Endothelial cell (in vitro differentiated cells): ENCODE measurements at regions not wholly inside any gene's neighbourhood (a gene's known extent, or its start where the extent isn't known, plus 50 kb on each side); places are given as distances from the start of the nearest gene placed in this dataset.

Experiments used
- DNase-seq: peaks from one replicate; pipeline ENCODE4 v3.0.0; 2021; ENCODE audit warnings: low spot score
- H3K27ac Mint-ChIP-seq: one replicate; pipeline ENCODE4 v1.8.0; 2021; ENCODE audit warnings: mixed read lengths, inconsistent platforms; ENCODE audit not compliant: unreplicated experiment
- H3K27me3 Mint-ChIP-seq: one replicate; pipeline ENCODE4 v1.8.0; 2021; ENCODE audit warnings: mild to moderate bottlenecking, moderate library complexity, mixed read lengths, inconsistent platforms; ENCODE audit not compliant: unreplicated experiment
- H3K36me3 Mint-ChIP-seq: one replicate; pipeline ENCODE4 v1.8.0; 2021; ENCODE audit warnings: mild to moderate bottlenecking, low read depth, mixed read lengths, inconsistent platforms; ENCODE audit not compliant: unreplicated experiment
- H3K4me1 Mint-ChIP-seq: one replicate; pipeline ENCODE4 v1.8.0; 2021; ENCODE audit warnings: mild to moderate bottlenecking, mixed read lengths, inconsistent platforms; ENCODE audit not compliant: unreplicated experiment
- H3K4me3 Mint-ChIP-seq: one replicate; pipeline ENCODE4 v1.8.0; 2021; ENCODE audit warnings: mild to moderate bottlenecking, mixed read lengths, inconsistent platforms; ENCODE audit not compliant: unreplicated experiment
- H3K9me3 Mint-ChIP-seq: one replicate; pipeline ENCODE4 v1.8.0; 2021; ENCODE audit warnings: mixed read lengths, inconsistent platforms; ENCODE audit not compliant: unreplicated experiment
- TF ChIP-seq, protein P1 (sequence below): fragments of 200-600 bp; sonication (generic); IDR thresholded peaks from one replicate; pipeline ENCODE4 v1.5.0; 2021; ENCODE audit warnings: antibody characterized with exemption; ENCODE audit not compliant: unreplicated experiment

DNA sequence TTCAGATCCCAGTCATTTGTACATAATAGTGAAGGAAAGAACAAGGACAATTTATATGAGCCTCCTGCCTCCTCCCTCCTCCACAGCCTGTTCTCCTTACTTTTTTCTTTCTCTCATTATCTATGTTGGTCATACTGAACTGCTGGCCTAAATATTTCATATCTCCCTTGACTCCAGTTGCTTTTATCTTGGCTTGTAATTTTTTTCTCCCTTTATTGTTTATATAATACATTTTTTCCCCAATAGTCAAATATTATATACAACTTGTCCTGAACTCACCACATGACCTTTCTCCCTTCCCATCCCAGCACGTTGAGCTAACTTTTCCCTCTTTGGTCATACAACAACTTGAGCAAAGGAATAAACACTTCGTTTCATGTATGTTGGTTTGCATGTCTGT is 752.1 kb downstream of the LTN1 start:
- Mint-ChIP-seq H3K27me3 (no peaks in the 10 kb centered on the region), H3K36me3 (no peaks in the 10 kb centered on the region), H3K27ac (no peak overlapping the region), H3K4me3 (no peak overlapping the region), H3K9me3 (no peaks in the 10 kb centered on the region), H3K4me1 (no peaks in the 10 kb centered on the region)
- TF ChIP-seq, protein P1, sequence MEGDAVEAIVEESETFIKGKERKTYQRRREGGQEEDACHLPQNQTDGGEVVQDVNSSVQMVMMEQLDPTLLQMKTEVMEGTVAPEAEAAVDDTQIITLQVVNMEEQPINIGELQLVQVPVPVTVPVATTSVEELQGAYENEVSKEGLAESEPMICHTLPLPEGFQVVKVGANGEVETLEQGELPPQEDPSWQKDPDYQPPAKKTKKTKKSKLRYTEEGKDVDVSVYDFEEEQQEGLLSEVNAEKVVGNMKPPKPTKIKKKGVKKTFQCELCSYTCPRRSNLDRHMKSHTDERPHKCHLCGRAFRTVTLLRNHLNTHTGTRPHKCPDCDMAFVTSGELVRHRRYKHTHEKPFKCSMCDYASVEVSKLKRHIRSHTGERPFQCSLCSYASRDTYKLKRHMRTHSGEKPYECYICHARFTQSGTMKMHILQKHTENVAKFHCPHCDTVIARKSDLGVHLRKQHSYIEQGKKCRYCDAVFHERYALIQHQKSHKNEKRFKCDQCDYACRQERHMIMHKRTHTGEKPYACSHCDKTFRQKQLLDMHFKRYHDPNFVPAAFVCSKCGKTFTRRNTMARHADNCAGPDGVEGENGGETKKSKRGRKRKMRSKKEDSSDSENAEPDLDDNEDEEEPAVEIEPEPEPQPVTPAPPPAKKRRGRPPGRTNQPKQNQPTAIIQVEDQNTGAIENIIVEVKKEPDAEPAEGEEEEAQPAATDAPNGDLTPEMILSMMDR, result no peak
- DNase-seq, result no peak

- no peak for DNase-seq
- H3K27ac Mint-ChIP-seq, result no peak overlapping the region
- H3K27me3 Mint-ChIP-seq, result peaks cover 2% of the 10 kb centered on the region
- no peaks in the 10 kb centered on the region for H3K4me1 Mint-ChIP-seq
- TF ChIP-seq, protein P1, result no peak
- no peak overlapping the region for H3K4me3 Mint-ChIP-seq
- no peaks in the 10 kb centered on the region for H3K9me3 Mint-ChIP-seq
- no peaks in the 10 kb centered on the region for H3K36me3 Mint-ChIP-seq
These were observed 753.3 kb downstream of the LTN1 start for GRCh38 chr21:28239340-28239739.

DNA sequence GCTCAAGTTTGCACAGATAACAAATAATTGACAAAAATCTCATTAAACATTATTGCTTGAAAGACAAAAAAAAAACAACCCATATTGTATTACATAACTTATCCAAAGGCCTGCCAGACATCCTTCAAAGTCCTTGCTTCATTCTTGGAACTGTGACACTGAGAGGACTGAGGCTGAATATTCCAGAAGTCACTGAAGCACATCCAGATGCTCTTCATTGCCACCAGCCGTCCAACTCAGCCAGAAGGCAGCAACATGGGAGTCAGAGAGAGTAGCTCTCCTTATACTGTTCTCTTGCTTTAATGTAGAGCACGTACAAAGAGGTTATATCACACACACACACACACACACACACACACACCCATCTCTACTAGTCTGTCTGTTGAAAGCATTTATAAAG is 755.0 kb downstream of the LTN1 start:
- DNase-seq, result no peak
- no peaks in the 10 kb centered on the region for H3K9me3 Mint-ChIP-seq
- H3K27ac Mint-ChIP-seq, result no peak overlapping the region
- H3K36me3 Mint-ChIP-seq, result no peaks in the 10 kb centered on the region
- TF ChIP-seq, protein P1, result no peak
- H3K27me3 Mint-ChIP-seq, result peaks cover 2% of the 10 kb centered on the region
- no peak overlapping the region for H3K4me3 Mint-ChIP-seq
- no peaks in the 10 kb centered on the region for H3K4me1 Mint-ChIP-seq

- H3K4me3 Mint-ChIP-seq, result no peak overlapping the region
- no peak overlapping the region for H3K27ac Mint-ChIP-seq
- H3K27me3 Mint-ChIP-seq, result peaks cover 2% of the 10 kb centered on the region
- peaks cover 4% of the 10 kb centered on the region for H3K4me1 Mint-ChIP-seq
- no peak for DNase-seq
- no peaks in the 10 kb centered on the region for H3K36me3 Mint-ChIP-seq
- TF ChIP-seq, protein P1, result no peak
- H3K9me3 Mint-ChIP-seq, result no peaks in the 10 kb centered on the region
These were observed 757.3 kb downstream of the LTN1 start for GRCh38 chr21:28235169-28235895.

DNA sequence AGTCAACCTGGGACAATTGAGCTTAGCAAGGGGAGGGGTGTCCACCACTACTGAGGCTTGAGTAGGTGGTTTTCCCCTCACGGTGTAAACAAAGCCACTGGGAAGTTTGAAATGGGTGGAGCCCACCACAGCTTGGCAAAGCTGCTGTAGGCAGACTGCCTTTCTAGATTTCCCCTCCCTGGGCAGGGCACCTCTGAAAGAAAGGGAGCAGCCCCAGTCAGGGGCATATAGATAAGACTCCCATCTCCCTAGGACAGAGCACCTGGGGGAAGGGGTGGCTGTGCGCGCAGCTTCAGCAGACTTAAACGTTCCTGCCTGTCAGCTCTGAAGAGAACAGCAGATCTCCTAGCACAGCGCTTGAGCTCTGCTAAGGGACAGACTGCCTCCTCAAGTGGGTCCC is 758.4 kb downstream of the LTN1 start:
- Mint-ChIP-seq H3K27me3 (peaks cover 2% of the 10 kb centered on the region), H3K9me3 (no peaks in the 10 kb centered on the region), H3K4me3 (no peak overlapping the region), H3K36me3 (no peaks in the 10 kb centered on the region), H3K4me1 (peaks cover 4% of the 10 kb centered on the region), H3K27ac (no peak overlapping the region)
- TF ChIP-seq, protein P1, result no peak
- no peak for DNase-seq
